Anterior cingulate cortex (tissue), 58 donors: ENCODE measurements at regions not wholly inside any gene's neighbourhood (a gene's known extent, or its start where the extent isn't known, plus 50 kb on each side); places are given as distances from the start of the nearest gene placed in this dataset.
"Not testable (repeated sequence)": the region's sequence is repeated elsewhere in the genome, so short reads cannot be mapped to it uniquely, and the experiment has no call there.

Source experiments
- DNase-seq, 58 donors: peaks; one replicate each; lab custom pipeline; 2025; lab: John Stamatoyannopoulos, UW

- DNase-seq = not testable (repeated sequence)
These were observed 296.5 kb upstream of the DKK2 start for GRCh38 chr4:107332656-107333055.

GRCh38 chr4:107330916-107331315, 294.8 kb upstream of the DKK2 start:
- DNase-seq = no peak

GRCh38 chr4:107319386-107319785, 283.3 kb upstream of the DKK2 start:
- DNase-seq = no peak

- DNase-seq = no peak
These were observed 282.0 kb upstream of the DKK2 start for GRCh38 chr4:107318078-107318477.

GRCh38 chr4:107317611-107318010, 281.5 kb upstream of the DKK2 start:
- no peak for DNase-seq

- DNase-seq = no peak
These were observed 279.5 kb upstream of the DKK2 start for GRCh38 chr4:107315584-107315983.

GRCh38 chr4:107314156-107314555, 278.0 kb upstream of the DKK2 start:
- no peak for DNase-seq

GRCh38 chr4:107312366-107312765, 276.3 kb upstream of the DKK2 start:
- no peak for DNase-seq

GRCh38 chr4:107304699-107305286, 268.7 kb upstream of the DKK2 start:
- DNase-seq = no peak

- DNase-seq = no peak
These were observed 263.5 kb upstream of the DKK2 start for GRCh38 chr4:107299646-107300045.

GRCh38 chr4:107292979-107293378, 256.9 kb upstream of the DKK2 start:
- no peak for DNase-seq

GRCh38 chr4:107283587-107284559, 247.8 kb upstream of the DKK2 start:
- DNase-seq = no peak

GRCh38 chr4:107279733-107280132, 243.6 kb upstream of the DKK2 start:
- no peak for DNase-seq

- no peak for DNase-seq
These were observed 242.8 kb upstream of the DKK2 start for GRCh38 chr4:107278791-107279483.

- DNase-seq = no peak
These were observed 239.9 kb upstream of the DKK2 start for GRCh38 chr4:107276052-107276451.

- DNase-seq = no peak
These were observed 239.1 kb upstream of the DKK2 start for GRCh38 chr4:107275225-107275624.

GRCh38 chr4:107270614-107271013, 234.5 kb upstream of the DKK2 start:
- no peak for DNase-seq

GRCh38 chr4:107269175-107269574, 233.1 kb upstream of the DKK2 start:
- no peak for DNase-seq

GRCh38 chr4:107265859-107266258, 229.7 kb upstream of the DKK2 start:
- no peak for DNase-seq

GRCh38 chr4:107261241-107261874, 225.2 kb upstream of the DKK2 start:
- no peak for DNase-seq

- no peak for DNase-seq
These were observed 222.2 kb upstream of the DKK2 start for GRCh38 chr4:107258359-107258758.
